Right lobe of liver (tissue), 4 donors: ENCODE measurements at regions not wholly inside any gene's neighbourhood (a gene's known extent, or its start where the extent isn't known, plus 50 kb on each side); places are given as distances from the start of the nearest gene placed in this dataset.

Experiments used
- CTCF ChIP-seq, 4 donors: fragments of 200-600 bp in 3 of 4; fragments of 450-650 bp in 1 of 4; IDR thresholded peaks; one replicate each; pipeline versions ENCODE4 v1.5.1 to v1.8.0; 2016 to 2022; ENCODE audit warnings: antibody characterized with exemption in 4 of 4, mild to moderate bottlenecking in 2 of 4
- POLR2A ChIP-seq: fragments of 450-650 bp; IDR thresholded peaks from one replicate; pipeline ENCODE4 v1.6.1; 2017; ENCODE audit warnings: antibody characterized with exemption, mild to moderate bottlenecking
- donor health status: DM: no; HTN: no; CAD: no.
- donor health status: DM: no; HTN: no; CAD: no.
- donor health status: DM: no; HTN: yes; CAD: no.

- TF ChIP-seq POLR2A (no peak), CTCF (IDR thresholded peaks at IDR 0.05) (no peak)
Measured at GRCh38 chr7:21101541-21101940, 314.9 kb upstream of the SP8 start.
